ENCODE measurements at regions not wholly inside any gene's neighbourhood (a gene's known extent, or its start where the extent isn't known, plus 50 kb on each side); places are given as distances from the start of the nearest gene placed in this dataset.

DNA sequence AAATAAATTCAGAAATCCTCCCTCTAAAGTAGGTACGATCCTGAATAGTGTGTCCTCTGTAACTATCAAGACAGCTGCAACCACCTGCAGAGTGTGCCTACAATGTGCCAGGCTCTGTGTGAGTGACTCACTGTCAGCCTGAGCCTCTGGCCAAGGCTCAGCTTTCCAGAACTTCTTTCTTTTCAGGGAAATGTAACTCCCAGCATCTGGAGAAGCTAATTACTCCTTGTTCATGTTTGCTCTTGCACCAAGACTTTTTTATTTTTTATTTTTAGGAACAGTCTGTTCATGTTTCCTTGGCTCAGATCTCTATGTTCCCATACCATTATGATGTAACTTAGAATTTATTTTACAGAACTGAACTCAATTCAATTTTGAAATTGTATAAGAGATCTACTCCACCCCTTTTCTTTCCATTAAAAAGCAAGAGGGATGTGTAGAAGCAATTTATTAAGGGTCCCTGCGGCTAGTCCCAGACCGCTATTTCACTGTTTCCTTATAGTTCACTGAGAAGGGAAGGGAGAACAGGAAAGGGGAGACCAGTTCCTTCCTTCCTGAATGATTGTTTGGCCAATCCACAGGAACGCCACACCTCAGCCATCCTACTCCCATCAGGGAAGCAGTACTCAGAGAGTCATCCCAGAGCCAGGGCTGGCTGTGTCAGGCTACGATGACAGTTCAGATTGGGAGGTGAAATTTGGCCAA is 112.4 kb upstream of the ZNF648 start:
- TF ChIP-seq, protein P1, sequence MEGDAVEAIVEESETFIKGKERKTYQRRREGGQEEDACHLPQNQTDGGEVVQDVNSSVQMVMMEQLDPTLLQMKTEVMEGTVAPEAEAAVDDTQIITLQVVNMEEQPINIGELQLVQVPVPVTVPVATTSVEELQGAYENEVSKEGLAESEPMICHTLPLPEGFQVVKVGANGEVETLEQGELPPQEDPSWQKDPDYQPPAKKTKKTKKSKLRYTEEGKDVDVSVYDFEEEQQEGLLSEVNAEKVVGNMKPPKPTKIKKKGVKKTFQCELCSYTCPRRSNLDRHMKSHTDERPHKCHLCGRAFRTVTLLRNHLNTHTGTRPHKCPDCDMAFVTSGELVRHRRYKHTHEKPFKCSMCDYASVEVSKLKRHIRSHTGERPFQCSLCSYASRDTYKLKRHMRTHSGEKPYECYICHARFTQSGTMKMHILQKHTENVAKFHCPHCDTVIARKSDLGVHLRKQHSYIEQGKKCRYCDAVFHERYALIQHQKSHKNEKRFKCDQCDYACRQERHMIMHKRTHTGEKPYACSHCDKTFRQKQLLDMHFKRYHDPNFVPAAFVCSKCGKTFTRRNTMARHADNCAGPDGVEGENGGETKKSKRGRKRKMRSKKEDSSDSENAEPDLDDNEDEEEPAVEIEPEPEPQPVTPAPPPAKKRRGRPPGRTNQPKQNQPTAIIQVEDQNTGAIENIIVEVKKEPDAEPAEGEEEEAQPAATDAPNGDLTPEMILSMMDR (IDR thresholded peaks at IDR 0.05; ENCODE audit: low read length) = no peak
- no peak for TF ChIP-seq EZH2 (optimal IDR thresholded peaks at IDR 0.05; ENCODE audit: low read depth, low read length)

All from MM.1S (cell line).